ENCODE measurements at regions not wholly inside any gene's neighbourhood (a gene's known extent, or its start where the extent isn't known, plus 50 kb on each side); places are given as distances from the start of the nearest gene placed in this dataset.

DNA sequence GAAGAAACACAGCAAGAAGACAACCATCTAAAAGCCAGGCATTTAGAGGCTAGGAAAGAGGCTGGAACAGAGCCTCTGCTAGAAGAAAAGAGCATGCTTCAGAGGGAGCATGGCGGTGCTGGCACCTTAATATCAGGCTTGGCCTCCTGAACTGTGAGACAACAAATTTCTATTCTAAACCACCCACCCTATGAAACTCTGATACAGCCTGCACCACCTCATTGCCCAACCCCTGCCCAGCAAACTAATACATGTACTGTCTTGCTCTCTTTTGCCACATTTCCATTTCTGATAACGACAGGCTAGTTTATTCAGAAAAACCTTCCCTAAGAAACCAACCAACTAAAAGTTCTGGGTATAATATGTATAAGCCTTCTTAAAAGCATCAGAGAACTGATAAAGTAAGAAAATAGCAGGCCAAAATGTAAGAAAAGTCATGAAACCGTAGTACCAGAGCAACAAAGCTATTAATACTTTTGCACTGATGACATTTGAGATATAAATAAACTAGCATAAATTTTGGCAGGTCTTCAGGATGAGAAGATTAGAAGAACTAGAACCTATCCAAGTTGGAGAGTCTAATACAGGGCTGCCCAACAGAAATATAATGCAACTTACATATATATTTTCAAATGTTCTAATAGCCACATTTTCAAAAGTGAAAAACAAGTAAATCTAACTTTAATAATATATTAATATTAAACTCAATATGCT is 184.7 kb upstream of the HSF2 start:
- TF ChIP-seq, protein P1, sequence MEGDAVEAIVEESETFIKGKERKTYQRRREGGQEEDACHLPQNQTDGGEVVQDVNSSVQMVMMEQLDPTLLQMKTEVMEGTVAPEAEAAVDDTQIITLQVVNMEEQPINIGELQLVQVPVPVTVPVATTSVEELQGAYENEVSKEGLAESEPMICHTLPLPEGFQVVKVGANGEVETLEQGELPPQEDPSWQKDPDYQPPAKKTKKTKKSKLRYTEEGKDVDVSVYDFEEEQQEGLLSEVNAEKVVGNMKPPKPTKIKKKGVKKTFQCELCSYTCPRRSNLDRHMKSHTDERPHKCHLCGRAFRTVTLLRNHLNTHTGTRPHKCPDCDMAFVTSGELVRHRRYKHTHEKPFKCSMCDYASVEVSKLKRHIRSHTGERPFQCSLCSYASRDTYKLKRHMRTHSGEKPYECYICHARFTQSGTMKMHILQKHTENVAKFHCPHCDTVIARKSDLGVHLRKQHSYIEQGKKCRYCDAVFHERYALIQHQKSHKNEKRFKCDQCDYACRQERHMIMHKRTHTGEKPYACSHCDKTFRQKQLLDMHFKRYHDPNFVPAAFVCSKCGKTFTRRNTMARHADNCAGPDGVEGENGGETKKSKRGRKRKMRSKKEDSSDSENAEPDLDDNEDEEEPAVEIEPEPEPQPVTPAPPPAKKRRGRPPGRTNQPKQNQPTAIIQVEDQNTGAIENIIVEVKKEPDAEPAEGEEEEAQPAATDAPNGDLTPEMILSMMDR (IDR thresholded peaks at IDR 0.05; ENCODE audit: partially characterized antibody, unreplicated experiment), result no peak
- no peaks in the 10 kb centered on the region for H3K9me3 Mint-ChIP-seq (ENCODE audit: unreplicated experiment)

DNA sequence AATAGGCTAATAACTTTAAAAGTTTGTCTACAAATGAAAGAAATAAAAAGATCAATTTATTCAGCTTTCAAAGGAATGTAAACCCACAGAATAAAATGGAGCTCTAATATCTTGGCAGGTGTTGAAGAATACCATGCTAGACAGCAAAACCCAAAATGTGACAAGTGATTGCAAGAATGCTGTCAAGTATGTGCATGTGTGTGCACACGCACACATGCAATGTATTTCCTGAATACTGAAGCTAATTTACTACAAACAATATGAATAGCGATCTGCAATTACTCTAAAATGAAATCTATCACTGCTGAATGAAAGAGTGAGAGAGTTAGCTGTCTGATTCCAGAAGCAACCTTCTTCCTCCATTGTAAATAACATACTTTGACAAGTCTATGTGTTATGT is 179.2 kb upstream of the HSF2 start:
- H3K36me3 Mint-ChIP-seq (ENCODE audit: unreplicated experiment), result no peaks in the 10 kb centered on the region
- TF ChIP-seq, protein P1 (IDR thresholded peaks at IDR 0.05; ENCODE audit: partially characterized antibody, unreplicated experiment), result no peak
- no peak overlapping the region for H3K4me3 Mint-ChIP-seq (ENCODE audit: unreplicated experiment)
- DNase-seq, result no peak
- no peaks in the 10 kb centered on the region for H3K4me1 Mint-ChIP-seq (ENCODE audit: low read depth, unreplicated experiment)
- H3K27ac Mint-ChIP-seq (ENCODE audit: unreplicated experiment), result no peak overlapping the region
- no peaks in the 10 kb centered on the region for H3K27me3 Mint-ChIP-seq (ENCODE audit: unreplicated experiment)
- no peaks in the 10 kb centered on the region for H3K9me3 Mint-ChIP-seq (ENCODE audit: unreplicated experiment)

More for the DNA sequence above, 184.7 kb upstream of the HSF2 start:
- Mint-ChIP-seq H3K36me3 (ENCODE audit: unreplicated experiment) (no peaks in the 10 kb centered on the region), H3K27ac (ENCODE audit: unreplicated experiment) (no peak overlapping the region), H3K4me3 (ENCODE audit: unreplicated experiment) (no peak overlapping the region), H3K4me1 (ENCODE audit: low read depth, unreplicated experiment) (no peaks in the 10 kb centered on the region), H3K27me3 (ENCODE audit: unreplicated experiment) (no peaks in the 10 kb centered on the region)
- DNase-seq, result no peak

DNA sequence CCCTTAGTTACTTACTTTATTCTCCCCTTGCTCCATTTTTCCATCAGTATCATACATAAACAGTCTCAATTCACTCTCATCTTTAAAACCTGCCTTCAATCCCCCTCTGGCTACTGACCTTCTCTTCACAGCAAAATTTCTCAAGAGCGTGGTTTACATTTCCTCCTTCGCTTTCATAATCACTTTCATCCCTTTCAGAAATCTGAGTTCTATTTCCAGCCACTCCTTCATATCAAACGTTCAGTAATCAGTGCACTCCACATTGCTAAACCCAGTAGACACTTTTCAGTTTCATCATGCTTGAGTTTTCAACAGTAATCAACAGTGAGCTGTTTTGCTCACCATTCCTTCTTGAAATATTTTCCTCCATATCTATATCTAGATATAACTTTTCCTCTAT is 176.7 kb upstream of the HSF2 start:
- Mint-ChIP-seq H3K4me3 (ENCODE audit: unreplicated experiment) (no peak overlapping the region), H3K36me3 (ENCODE audit: unreplicated experiment) (no peaks in the 10 kb centered on the region), H3K27ac (ENCODE audit: unreplicated experiment) (no peak overlapping the region), H3K4me1 (ENCODE audit: low read depth, unreplicated experiment) (no peaks in the 10 kb centered on the region), H3K9me3 (ENCODE audit: unreplicated experiment) (no peaks in the 10 kb centered on the region), H3K27me3 (ENCODE audit: unreplicated experiment) (peaks cover 1% of the 10 kb centered on the region)
- DNase-seq, result no peak
- TF ChIP-seq, protein P1 (IDR thresholded peaks at IDR 0.05; ENCODE audit: partially characterized antibody, unreplicated experiment), result no peak

DNA sequence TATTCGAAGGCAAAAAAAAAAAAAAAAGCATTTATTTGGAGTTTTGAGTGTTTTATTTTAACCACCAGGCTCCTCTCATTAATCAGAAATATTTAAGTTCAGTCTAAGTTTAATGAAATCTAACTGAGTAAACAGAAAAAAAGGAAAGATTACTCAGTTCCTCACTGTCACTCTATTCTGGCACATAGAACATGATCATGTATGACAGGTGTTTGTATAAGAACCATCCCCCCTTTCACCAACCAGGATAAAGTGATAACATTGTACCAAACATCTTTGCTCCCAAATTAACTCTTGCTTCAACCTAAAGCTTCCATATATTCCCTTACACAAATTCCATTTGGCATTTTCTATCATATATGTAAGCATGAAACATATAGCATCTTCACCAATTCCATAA is 176.2 kb upstream of the HSF2 start:
- no peak overlapping the region for H3K27ac Mint-ChIP-seq (ENCODE audit: unreplicated experiment)
- TF ChIP-seq, protein P1 (IDR thresholded peaks at IDR 0.05; ENCODE audit: partially characterized antibody, unreplicated experiment), result no peak
- peaks cover 1% of the 10 kb centered on the region for H3K27me3 Mint-ChIP-seq (ENCODE audit: unreplicated experiment)
- H3K4me1 Mint-ChIP-seq (ENCODE audit: low read depth, unreplicated experiment), result no peaks in the 10 kb centered on the region
- no peak for DNase-seq
- H3K4me3 Mint-ChIP-seq (ENCODE audit: unreplicated experiment), result no peak overlapping the region
- H3K36me3 Mint-ChIP-seq (ENCODE audit: unreplicated experiment), result no peaks in the 10 kb centered on the region
- no peaks in the 10 kb centered on the region for H3K9me3 Mint-ChIP-seq (ENCODE audit: unreplicated experiment)

DNA sequence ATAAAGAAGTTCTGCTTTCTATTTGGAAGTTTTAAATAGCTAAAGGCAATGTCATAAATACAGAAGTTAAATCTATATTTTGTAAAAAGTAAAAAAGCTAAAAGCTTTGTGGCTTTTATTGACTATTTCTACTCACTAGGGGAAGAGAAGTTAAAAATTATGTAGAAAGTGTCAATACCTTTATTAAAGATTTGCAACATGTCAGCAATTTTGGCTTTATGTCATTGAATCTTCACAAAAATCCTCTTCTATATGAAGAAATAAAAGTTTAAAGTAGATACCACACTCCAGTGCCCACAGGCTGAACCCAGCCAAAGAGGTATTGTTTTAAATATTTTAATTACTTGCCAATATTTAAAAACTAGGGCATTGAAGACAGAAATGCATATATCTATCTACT is 160.6 kb upstream of the HSF2 start:
- Mint-ChIP-seq H3K27me3 (ENCODE audit: unreplicated experiment) (no peaks in the 10 kb centered on the region), H3K36me3 (ENCODE audit: unreplicated experiment) (peaks cover 6% of the 10 kb centered on the region), H3K9me3 (ENCODE audit: unreplicated experiment) (no peaks in the 10 kb centered on the region), H3K4me3 (ENCODE audit: unreplicated experiment) (no peak overlapping the region), H3K27ac (ENCODE audit: unreplicated experiment) (no peak overlapping the region), H3K4me1 (ENCODE audit: low read depth, unreplicated experiment) (no peaks in the 10 kb centered on the region)
- no peak for DNase-seq
- TF ChIP-seq, protein P1 (IDR thresholded peaks at IDR 0.05; ENCODE audit: partially characterized antibody, unreplicated experiment), result no peak
